ENCODE measurements at regions not wholly inside any gene's neighbourhood (a gene's known extent, or its start where the extent isn't known, plus 50 kb on each side); places are given as distances from the start of the nearest gene placed in this dataset.
A peak's percentile ranks its signal among the peaks of the same experiment; 100 is the strongest.

GRCh38 chr1:84753516-84754385 is 63.5 kb upstream of the SSX2IP start:
- peak; percentile 50 to 96 (median 92) for TF ChIP-seq CTCF (IDR thresholded peaks at IDR 0.05)
- TF ChIP-seq POLR2A (IDR thresholded peaks at IDR 0.05), result no peak

Data from Peyer's patch (tissue), 4 donors.